Karpas-422 (cell line): ENCODE measurements at regions not wholly inside any gene's neighbourhood (a gene's known extent, or its start where the extent isn't known, plus 50 kb on each side); places are given as distances from the start of the nearest gene placed in this dataset.

ENCODE experiments used
- DNase-seq: peaks from one replicate; pipeline ENCODE4 v3.0.0-alpha.2; 2015
- H2AFZ ChIP-seq: fragments of 200-600 bp; sonication (generic); 2 replicates; pipeline ENCODE4 v1.6.1; 2014; ENCODE audit warnings: antibody characterized with exemption, low read length, mixed read lengths
- H3K27ac ChIP-seq: fragments of 200-600 bp; sonication (generic); 2 replicates; pipeline ENCODE4 v1.5.1; 2014; ENCODE audit warnings: mild to moderate bottlenecking, low read length, moderate library complexity
- H3K27me3 ChIP-seq: fragments of 200-600 bp; sonication (generic); 2 replicates; pipeline ENCODE4 v1.6.1; 2014; ENCODE audit warnings: low read length, mixed read lengths
- H3K36me3 ChIP-seq: fragments of 200-600 bp; sonication (generic); 2 replicates; pipeline ENCODE4 v1.6.1; 2014; ENCODE audit warnings: low read length, mixed read lengths; ENCODE audit not compliant: insufficient read depth
- H3K4me1 ChIP-seq: fragments of 200-600 bp; sonication (generic); 2 replicates; pipeline ENCODE4 v1.6.1; 2014; ENCODE audit warnings: mild to moderate bottlenecking, low read length, mixed read lengths
- H3K4me2 ChIP-seq: fragments of 200-600 bp; sonication (generic); 2 replicates; pipeline ENCODE4 v1.6.1; 2014; ENCODE audit warnings: low read length, low read depth, mild to moderate bottlenecking; ENCODE audit not compliant: poor library complexity, severe bottlenecking
- H3K4me3 ChIP-seq: fragments of 200-600 bp; sonication (generic); 2 replicates; pipeline ENCODE4 v1.5.1; 2014; ENCODE audit warnings: mild to moderate bottlenecking, antibody characterized with exemption, low read length, mixed read lengths
- H3K79me2 ChIP-seq: fragments of 200-600 bp; sonication (generic); 2 replicates; pipeline ENCODE4 v1.6.1; 2014; ENCODE audit warnings: mild to moderate bottlenecking, low read length, mixed read lengths
- H3K9ac ChIP-seq: fragments of 200-600 bp; sonication (generic); 2 replicates; pipeline ENCODE4 v1.6.0; 2014; ENCODE audit warnings: low read length
- H3K9me2 ChIP-seq: fragments of 200-600 bp; sonication (generic), shearing (Covaris generic); replicated peaks from 2 replicates; pipeline ENCODE4 v1.6.0; 2014; ENCODE audit warnings: mild to moderate bottlenecking, low read length, moderate library complexity; ENCODE audit not compliant: insufficient read depth
- H3K9me3 ChIP-seq: fragments of 300-700, 200-600 bp; sonication (generic); 2 replicates; pipeline ENCODE4 v1.6.1; 2014; ENCODE audit warnings: low read length, mixed read lengths
- H4K20me1 ChIP-seq: fragments of 200-600 bp; sonication (generic); 2 replicates; pipeline ENCODE4 v1.6.1; 2014; ENCODE audit warnings: mild to moderate bottlenecking, antibody characterized with exemption, low read length, low read depth; ENCODE audit not compliant: insufficient read depth

DNA sequence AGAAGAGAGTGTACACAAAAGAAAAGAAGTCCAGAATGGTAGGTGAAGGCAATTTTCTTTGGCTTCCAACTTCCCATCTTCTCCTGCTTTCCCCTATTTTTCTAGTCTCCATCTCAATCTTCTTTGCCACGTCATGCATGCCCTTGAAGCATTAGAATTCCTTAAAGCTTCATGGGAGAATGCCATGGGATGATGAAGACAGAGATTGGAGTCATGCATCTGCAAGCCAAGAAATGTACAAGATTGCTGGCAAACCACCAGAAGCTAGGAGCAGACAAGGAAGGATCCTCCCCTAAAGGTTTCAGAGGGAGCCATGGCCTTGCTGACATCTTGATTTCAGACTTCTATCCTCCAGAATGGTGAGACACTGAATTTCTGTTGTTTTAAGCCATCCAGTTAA, 305.9 kb downstream of the HRH4 start:
- Histone ChIP-seq H3K4me2 (no peak overlapping the region), H3K4me3 (no peak overlapping the region), H3K9me2 (no peaks in the 10 kb centered on the region; the same call in 1 of the 2 replicates), H3K36me3 (no peaks in the 10 kb centered on the region), H3K27ac (no peak overlapping the region), H3K9ac (no peak overlapping the region), H3K9me3 (no peaks in the 10 kb centered on the region), H3K27me3 (peaks cover 2% of the 10 kb centered on the region; the same call in 1 of the 2 replicates), H4K20me1 (no peaks in the 10 kb centered on the region), H2AFZ (no peak overlapping the region), H3K4me1 (no peaks in the 10 kb centered on the region), H3K79me2 (no peaks in the 10 kb centered on the region)
- no peak for DNase-seq

DNA sequence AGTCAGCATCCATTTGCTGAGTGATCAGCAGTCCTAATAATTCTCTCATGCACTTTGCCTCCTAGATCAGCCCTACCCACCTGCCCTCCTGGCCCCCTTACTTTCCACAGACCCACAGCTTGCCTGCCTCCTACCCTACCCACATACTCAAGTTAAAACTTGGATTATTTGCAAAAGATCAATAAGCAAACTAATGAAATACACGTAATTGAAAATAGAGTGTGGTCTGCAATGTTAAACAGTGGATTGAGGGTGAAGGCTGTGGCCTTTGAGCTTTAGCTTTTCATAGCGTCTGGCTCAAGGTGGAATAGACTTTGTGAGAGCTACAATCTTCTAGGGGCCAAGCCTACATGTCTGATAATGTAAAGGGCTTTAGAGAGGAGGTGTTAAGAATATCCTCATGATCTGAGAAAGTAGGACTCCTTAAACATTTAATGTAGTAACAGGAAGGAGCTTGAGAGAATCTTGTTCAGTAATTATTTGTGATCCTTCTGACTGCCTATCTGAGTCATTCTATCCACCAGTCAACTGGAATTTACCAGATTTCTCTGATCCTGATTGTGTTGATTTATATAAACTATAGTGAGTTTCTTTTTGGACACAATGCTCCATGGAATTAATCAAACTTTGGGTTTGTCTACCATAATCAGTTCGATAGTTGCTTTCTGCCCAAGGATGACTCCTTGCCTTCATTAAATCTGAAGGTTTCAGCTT, 310.0 kb downstream of the HRH4 start:
- no peak for DNase-seq
- Histone ChIP-seq H3K4me3 (no peak overlapping the region), H3K36me3 (no peaks in the 10 kb centered on the region), H3K9me2 (no peaks in the 10 kb centered on the region; the same call in 1 of the 2 replicates), H3K27ac (no peak overlapping the region), H3K9ac (no peak overlapping the region), H3K4me2 (no peak overlapping the region), H3K9me3 (no peaks in the 10 kb centered on the region), H3K4me1 (no peaks in the 10 kb centered on the region), H4K20me1 (no peaks in the 10 kb centered on the region), H3K79me2 (no peaks in the 10 kb centered on the region), H2AFZ (no peak overlapping the region), H3K27me3 (no peaks in the 10 kb centered on the region)

DNA sequence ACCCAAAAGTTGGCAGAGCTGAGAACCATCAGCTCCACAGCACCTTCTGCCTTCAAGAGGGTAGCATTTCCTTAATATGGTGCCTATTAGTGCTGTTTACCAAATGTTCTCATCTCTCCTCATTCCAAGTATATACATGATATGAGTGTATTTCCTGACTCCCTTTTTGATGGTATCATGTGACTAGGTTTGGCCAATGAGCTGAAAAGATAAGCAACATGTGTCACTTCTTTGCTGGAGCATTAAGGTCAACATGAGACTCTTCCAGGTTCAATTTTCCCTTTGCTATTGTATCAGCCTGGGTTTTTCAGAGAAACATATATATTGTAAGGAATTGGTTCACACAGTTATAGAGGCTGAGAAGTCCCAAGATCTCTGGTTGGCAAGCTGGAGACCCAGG, 310.9 kb downstream of the HRH4 start:
- Histone ChIP-seq H3K79me2 (no peaks in the 10 kb centered on the region), H3K9me3 (no peaks in the 10 kb centered on the region), H4K20me1 (no peaks in the 10 kb centered on the region), H3K4me2 (no peak overlapping the region), H2AFZ (no peak overlapping the region), H3K9ac (no peak overlapping the region), H3K4me3 (no peak overlapping the region), H3K4me1 (no peaks in the 10 kb centered on the region), H3K9me2 (no peaks in the 10 kb centered on the region; the same call in 1 of the 2 replicates), H3K27me3 (no peaks in the 10 kb centered on the region), H3K36me3 (no peaks in the 10 kb centered on the region), H3K27ac (no peak overlapping the region)
- no peak for DNase-seq

DNA sequence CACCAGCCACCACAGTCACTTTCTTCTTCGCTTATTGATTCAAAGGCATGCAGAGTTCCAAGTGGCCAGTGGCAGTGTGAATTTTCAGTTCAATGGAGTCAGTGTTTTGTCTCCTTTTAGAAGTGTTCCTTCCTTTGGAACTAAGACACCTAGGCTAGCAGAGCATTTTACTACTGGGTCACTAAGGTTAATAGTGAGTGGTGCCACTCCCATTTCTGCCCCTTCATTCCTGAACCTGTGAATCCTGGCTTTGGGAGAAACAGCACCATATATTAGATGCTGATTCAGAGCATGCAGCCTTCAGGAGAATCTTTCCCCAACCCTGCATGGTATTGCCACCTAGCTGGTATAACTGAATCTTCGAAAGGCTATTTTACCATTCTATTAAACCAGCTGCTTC, 312.7 kb downstream of the HRH4 start:
- H3K4me1 ChIP-seq, result no peaks in the 10 kb centered on the region
- no peaks in the 10 kb centered on the region for H3K9me2 ChIP-seq
- H3K27ac ChIP-seq, result no peak overlapping the region
- DNase-seq, result no peak
- H3K4me2 ChIP-seq, result no peak overlapping the region
- no peaks in the 10 kb centered on the region for H4K20me1 ChIP-seq
- H3K4me3 ChIP-seq, result no peak overlapping the region
- H2AFZ ChIP-seq, result no peak overlapping the region
- no peaks in the 10 kb centered on the region for H3K79me2 ChIP-seq
- H3K9ac ChIP-seq, result no peak overlapping the region
- H3K9me3 ChIP-seq, result no peaks in the 10 kb centered on the region
- H3K27me3 ChIP-seq, result no peaks in the 10 kb centered on the region
- H3K36me3 ChIP-seq, result no peaks in the 10 kb centered on the region

DNA sequence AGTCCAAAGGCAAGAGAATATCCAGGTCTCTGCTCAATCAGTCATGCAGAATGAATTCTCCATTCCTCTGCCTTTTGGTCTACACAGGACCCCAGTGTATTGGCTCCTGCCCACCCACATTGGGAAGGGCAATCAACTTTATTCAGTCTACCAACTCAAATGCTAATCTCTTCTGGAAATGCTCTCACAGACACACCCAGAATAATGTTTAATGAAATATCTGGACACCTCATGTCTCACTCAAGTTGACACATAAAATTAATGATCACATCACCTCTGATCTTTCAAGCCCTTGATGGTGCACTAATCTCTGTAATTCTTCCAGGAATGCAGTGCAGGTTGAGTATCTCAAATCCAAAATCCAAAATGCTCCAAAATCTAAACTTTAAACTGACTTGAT, 315.6 kb downstream of the HRH4 start:
- H3K9me2 ChIP-seq, result no peaks in the 10 kb centered on the region
- H3K27me3 ChIP-seq, result no peaks in the 10 kb centered on the region
- DNase-seq, result no peak
- no peaks in the 10 kb centered on the region for H3K4me1 ChIP-seq
- no peak overlapping the region for H3K9ac ChIP-seq
- H3K4me3 ChIP-seq, result no peak overlapping the region
- no peaks in the 10 kb centered on the region for H4K20me1 ChIP-seq
- no peaks in the 10 kb centered on the region for H3K9me3 ChIP-seq
- no peaks in the 10 kb centered on the region for H3K36me3 ChIP-seq
- H3K4me2 ChIP-seq, result no peak overlapping the region
- no peak overlapping the region for H3K27ac ChIP-seq
- no peak overlapping the region for H2AFZ ChIP-seq
- H3K79me2 ChIP-seq, result no peaks in the 10 kb centered on the region

DNA sequence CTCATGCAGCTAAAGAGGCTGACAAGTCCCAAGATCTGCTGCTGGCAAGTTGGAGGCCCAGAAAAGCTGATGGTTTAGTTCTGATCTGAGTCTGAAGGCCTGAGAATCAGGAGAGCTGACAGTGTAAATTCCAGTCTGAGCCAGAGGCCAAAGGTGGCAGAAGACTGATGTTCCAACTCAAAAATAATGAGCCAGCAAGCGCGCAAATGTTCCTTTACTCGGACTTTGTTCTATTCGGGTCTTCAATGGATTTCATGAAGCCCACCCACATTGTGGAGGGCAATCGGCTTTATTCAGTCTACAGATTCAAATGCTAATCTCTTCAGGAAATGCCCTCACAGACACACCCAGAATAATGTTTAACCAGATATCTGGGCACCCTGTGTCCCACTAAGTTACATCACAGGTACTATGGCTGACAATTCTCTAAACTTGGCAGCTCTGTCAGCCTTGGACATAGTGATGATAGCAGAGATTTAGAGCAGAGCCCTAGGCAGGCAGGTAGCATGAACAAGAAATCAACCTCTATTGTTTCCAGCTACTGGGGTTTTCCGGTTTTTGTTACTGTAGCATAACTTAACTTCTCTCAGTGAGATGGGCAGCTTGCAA, 318.5 kb downstream of the HRH4 start:
- no peaks in the 10 kb centered on the region for H3K27me3 ChIP-seq
- no peak for DNase-seq
- no peak overlapping the region for H3K9ac ChIP-seq
- H4K20me1 ChIP-seq, result no peaks in the 10 kb centered on the region
- no peaks in the 10 kb centered on the region for H3K36me3 ChIP-seq
- H3K4me1 ChIP-seq, result no peaks in the 10 kb centered on the region
- H3K9me3 ChIP-seq, result no peaks in the 10 kb centered on the region
- no peak overlapping the region for H3K27ac ChIP-seq
- H3K9me2 ChIP-seq, result no peaks in the 10 kb centered on the region
- H3K4me2 ChIP-seq, result no peak overlapping the region
- H3K79me2 ChIP-seq, result no peaks in the 10 kb centered on the region
- H3K4me3 ChIP-seq, result no peak overlapping the region
- no peak overlapping the region for H2AFZ ChIP-seq

DNA sequence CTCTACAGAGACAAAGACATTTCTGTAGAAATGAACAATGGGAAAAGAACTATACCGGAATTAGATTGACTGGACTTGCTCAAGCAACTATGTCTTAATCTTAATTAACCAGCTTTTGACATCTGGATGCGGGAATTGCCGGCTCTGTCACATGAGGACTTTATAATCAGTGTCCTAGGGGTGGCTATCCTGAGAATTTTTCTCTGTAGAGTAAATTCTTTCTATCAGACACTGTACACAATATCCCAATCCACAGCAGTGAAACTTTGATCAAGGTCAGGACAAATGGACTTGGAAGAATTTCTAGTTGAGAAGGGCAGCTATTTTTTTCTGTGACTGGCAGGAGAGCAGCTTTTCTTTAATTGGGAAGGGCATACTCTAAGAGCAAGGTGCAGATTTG, 322.1 kb downstream of the HRH4 start:
- H3K79me2 ChIP-seq, result no peaks in the 10 kb centered on the region
- no peaks in the 10 kb centered on the region for H3K36me3 ChIP-seq
- no peaks in the 10 kb centered on the region for H3K9me3 ChIP-seq
- DNase-seq, result no peak
- no peaks in the 10 kb centered on the region for H3K9me2 ChIP-seq
- no peak overlapping the region for H2AFZ ChIP-seq
- H3K4me1 ChIP-seq, result no peaks in the 10 kb centered on the region
- H4K20me1 ChIP-seq, result no peaks in the 10 kb centered on the region
- no peaks in the 10 kb centered on the region for H3K27me3 ChIP-seq
- no peak overlapping the region for H3K4me2 ChIP-seq
- H3K9ac ChIP-seq, result no peak overlapping the region
- no peak overlapping the region for H3K27ac ChIP-seq
- H3K4me3 ChIP-seq, result no peak overlapping the region

DNA sequence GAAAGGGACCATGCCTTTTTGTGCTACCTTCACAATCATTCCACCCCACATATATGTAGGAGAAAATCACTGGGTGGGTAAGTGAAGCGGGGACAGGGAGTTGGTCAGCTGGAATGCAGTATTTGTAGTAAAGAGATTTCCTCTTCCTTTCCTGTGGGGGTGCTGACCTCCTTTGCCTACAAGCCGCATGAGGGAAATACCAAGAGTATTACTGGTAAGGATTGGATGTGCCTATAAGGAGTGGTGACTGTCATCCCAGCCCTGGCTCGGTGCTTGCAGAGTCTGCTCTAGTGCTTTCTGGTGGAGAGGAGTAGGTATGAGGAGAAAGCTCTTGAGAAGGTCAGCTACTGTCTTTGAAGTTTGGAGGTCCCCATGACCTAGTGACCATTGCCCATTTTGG, 324.6 kb downstream of the HRH4 start:
- H3K4me1 ChIP-seq, result no peaks in the 10 kb centered on the region
- no peak overlapping the region for H3K9ac ChIP-seq
- H3K36me3 ChIP-seq, result no peaks in the 10 kb centered on the region
- H3K4me2 ChIP-seq, result no peak overlapping the region
- H3K4me3 ChIP-seq, result no peak overlapping the region
- DNase-seq, result no peak
- H3K27ac ChIP-seq, result no peak overlapping the region
- no peaks in the 10 kb centered on the region for H3K9me3 ChIP-seq
- no peak overlapping the region for H2AFZ ChIP-seq
- H3K9me2 ChIP-seq, result no peaks in the 10 kb centered on the region
- H4K20me1 ChIP-seq, result no peaks in the 10 kb centered on the region
- H3K27me3 ChIP-seq, result no peaks in the 10 kb centered on the region
- H3K79me2 ChIP-seq, result no peaks in the 10 kb centered on the region
